Muscle of arm (tissue), 1 donor: ENCODE measurements at regions not wholly inside any gene's neighbourhood (a gene's known extent, or its start where the extent isn't known, plus 50 kb on each side); places are given as distances from the start of the nearest gene placed in this dataset.

ENCODE experiments used
- DNase-seq: peaks from one replicate; pipeline ENCODE4 v3.0.0-alpha.2; 2013

DNA sequence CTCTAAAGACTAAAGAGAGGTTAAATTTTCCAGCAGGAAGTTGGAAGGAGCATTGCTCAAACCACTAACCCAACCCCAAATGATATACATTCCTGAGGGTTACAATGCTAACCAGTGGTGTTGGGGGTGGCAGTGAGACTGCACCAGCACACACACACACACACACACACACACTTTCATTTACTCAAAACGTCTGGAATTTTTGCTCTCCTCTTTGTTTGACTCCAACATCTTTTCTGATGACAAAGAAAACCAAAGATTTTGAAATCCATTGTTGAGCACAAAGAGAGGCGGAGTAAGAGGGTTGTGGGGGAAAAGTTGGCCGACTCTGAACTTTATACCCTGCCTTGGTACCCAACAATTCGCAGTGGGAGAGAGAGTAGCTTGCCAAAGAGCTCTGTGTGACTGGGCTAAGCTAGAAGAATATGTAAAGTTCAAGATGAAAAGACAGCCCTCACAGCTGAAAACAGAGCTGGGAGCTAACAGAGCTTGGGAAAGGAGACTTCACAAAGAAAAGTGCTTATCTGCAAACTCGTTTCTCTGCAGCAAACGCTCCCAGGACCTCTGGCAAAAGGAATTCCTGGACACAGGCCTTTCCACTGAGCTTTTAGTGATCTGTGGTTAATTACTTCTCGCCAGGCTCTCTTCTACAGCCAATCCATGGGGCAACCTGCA lies 426.0 kb upstream of the CDH11 start:
- no peak for DNase-seq

DNA sequence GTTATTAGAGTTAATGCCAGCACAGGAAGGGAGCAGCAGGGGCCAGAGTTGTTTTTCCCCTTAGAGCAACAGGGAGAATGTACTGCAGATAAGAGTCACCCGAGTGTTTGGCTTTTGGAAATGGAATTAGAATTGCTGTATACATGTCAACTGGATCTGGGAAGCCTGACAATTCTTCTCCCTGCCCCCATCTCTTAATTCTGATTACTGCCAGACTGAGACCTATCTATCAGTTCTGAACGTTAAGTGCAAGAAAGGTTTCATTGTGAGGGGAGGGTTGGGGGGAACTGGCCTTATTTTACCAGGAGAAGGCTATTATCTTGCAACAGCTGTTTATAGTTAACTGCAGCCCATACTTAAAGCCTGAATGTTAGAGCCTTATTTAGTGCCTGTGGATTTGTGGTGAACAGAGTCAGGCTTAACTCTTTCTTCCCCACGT lies 424.5 kb upstream of the CDH11 start:
- peak; percentile 68 for DNase-seq

DNA sequence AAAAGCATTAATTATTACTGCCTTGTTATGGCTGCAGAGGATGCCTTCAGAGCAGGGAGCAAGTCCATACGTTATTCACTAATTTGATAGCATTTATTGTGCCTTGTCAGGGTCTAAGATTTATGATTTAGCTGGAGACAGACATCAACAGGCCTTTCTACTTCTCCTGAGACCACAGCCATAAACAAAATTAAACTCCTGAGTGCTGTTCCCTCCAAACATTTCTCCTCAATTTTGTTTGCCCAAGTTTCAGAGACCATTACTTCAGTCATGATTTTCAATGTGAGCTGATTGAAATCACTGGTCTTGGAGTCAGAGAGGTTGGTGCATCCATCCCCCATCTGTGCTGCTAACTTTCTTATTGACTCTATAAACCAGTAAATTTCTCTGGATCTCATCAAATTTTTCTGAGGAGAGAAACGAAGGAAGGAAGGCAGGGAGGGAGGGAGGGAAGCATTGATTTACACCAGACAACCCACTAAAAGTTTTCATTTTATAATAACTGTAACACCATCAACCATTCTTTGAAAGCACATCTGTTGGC lies 423.6 kb upstream of the CDH11 start:
- no peak for DNase-seq

DNA sequence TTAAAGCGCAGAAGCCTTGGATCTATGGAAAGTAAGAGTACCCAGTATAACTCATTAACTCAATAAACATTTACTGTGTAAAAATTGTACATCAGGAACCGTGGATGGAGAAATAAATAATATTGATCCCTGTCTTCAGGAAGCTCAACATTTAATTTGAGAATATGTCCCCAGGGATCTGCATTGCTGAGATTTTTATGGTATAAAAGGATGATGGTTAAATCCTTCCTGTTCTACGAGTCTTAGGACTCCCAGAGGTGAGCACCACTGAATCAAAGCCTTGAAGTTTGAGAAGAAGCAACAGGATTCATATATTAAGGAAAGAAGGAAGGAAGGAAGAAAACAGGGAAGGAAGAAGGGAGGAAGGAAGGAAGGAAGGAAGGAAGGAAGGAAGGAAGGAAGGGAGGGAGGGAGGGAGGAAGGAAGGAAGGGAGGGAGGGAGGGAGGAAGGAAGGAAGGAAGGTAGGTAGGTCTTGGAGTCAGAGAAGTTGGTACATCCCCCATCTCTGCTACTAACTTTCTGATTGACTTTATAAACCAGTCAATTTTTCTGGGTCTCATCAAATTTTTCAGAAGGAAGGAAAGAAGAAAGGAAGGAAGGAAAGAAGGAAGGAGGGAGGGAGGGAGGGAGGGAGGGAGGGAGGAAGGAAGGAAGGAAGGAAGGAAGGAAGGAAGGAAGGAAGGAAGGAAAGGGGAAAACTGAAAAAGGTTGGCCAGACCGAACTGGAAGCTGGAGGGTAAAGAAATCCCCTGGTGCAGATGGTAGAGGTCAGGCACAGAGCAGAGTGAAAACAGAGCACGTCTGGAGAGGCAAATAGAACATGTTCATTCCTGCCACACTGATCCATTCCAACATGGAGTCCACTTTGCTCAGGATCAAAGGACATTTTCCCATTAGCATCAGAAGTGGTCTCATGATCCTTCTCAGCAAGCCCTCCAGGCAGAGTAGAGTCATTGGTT lies 422.2 kb upstream of the CDH11 start:
- no peak for DNase-seq

DNA sequence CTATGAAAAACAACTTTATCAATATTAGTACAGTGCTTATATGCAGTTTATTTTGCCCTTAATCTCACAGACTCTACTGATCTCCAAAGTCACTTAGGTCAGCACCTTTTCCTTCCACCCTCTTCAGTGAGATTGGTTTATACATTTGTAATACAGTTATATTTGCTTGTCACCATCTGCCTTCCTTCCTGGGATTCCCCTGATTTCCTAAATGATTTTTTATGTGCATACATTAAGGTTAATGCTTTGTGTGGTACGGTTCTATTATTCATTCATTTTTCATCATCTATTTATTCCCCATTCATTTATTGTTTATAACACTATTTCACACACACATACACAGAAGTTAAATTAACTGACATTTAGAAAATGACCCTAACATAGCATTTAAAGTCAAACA lies 419.8 kb upstream of the CDH11 start:
- DNase-seq = no peak

DNA sequence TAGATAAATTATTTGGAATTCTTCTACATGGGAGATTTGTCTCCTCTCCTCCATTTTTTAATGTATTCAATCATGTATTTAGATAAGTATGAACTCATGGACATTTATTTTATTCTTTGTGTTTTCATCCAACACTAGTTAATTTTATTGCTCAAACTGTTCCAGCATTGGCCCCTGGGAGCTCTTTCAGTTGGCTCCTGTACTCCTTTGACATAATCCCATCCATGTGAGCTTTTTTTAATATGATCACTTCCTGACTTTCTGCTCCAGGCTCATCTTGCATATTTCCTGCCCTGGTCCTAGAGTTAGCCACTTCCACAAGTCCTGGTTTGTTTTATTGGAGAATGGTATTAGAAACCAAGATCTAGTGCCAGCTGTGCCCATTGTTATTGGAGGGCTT lies 419.0 kb upstream of the CDH11 start:
- peak; percentile 70 for DNase-seq

DNA sequence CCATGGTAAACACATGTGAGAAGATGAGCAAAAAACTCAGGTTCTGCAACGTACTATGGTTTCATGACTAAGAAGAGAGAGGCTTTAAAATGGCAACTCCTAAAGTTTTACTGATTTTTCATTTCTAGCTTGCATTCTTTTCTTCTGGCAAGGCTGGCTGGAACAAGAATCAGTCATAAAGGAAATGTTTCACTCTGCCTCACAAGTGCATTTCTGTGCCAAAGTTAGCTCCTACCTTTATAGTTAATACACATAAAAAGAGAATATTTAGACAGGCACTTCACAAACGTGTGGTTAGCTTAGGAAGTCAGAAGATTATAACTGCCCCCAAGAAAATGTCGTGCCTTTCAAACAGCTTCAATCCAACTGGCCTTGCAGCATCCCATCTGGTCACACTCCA lies 417.1 kb upstream of the CDH11 start:
- no peak for DNase-seq

DNA sequence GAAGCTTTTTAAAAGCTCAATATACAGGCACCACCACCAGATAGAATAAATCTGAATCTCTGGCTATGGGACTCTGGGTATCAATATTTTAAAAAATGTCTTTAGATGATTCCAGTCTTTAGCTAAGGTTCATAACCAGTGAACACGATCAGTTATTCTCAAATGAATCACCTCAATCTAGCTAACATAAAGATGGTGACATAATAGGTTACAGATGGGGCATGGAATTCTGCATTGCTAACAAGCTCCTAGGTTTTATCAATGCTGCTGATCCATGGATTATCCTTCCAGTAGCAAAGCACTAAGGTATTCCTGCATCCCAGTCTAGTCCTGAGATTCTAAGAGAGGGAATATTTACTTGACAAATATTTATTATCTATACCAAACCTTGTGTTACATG lies 415.5 kb upstream of the CDH11 start:
- no peak for DNase-seq

DNA sequence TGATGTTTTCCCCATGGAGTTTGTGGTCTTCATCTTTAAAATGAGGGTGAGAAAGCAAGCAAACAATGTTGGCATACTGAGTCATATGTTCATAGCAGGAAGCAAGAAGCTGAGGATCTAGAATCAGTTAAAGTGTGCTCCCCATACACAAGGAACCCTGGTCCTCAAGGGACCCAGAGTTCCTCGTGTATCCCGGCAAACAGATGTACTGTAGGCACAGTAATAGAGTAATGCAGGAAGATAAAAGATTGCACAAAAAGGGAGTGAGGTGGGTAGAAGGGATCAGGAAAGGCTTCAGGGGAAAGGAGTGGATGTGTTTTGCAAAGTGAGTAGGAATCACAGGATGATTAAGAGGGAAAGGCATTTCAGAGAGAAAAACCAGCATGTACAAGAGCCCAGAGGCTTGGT lies 412.3 kb upstream of the CDH11 start:
- DNase-seq = no peak

DNA sequence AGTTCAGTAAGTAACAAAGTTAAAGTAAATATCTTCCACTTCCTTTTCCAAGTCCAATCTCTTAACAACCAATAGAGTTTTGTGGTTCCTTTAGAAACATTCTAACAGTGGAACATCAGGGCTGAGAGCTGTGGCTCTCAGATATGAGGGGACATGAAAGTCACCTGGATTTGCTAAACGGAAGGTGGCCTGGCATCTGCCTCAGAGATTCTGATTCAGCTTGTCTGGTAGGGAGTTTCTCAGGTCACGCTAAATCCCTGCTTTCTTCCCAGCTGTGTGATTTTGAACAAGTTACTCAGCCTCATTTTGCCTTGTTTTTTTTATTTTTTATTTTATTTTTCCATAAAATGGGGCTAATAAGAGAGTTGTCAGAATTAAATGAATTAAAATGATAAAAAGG lies 411.0 kb upstream of the CDH11 start:
- no peak for DNase-seq

DNA sequence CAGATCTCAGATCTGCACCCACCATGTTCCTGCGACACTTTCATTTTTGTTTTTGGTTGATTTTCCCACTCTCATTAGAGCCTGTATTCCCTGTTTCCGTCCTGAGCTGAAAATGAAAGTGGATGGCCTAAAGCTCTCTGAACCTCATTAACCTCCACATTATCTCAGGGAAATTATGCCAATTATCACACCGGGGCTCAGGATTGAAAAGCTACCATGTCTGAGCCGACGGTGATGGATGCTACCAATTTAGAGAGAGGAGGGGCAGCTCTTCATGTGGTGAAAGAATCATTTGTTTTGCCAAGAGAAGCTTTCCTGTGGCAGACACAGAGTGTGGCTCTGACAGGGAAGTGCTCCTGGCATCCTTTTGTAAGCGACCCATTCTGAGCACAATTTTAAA lies 410.4 kb upstream of the CDH11 start:
- no peak for DNase-seq

DNA sequence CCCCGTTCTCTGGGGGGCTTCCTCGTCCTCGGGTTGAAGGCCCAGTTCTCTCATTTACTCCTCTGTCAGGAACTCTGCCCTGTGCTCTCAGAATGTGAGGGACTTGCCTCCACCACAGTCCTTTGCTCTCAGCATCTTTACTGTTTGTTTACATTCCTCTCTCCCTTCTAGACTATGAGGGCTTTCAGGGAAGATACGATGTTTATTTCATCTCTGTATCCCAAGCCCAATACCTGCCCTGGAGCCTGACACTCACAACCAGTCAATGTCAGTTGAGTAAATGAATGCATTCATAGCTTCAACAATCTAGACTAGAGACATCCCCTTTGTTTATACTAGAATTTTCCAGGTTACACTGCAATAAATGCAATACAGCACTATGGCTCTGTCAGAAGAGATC lies 409.6 kb upstream of the CDH11 start:
- no peak for DNase-seq

DNA sequence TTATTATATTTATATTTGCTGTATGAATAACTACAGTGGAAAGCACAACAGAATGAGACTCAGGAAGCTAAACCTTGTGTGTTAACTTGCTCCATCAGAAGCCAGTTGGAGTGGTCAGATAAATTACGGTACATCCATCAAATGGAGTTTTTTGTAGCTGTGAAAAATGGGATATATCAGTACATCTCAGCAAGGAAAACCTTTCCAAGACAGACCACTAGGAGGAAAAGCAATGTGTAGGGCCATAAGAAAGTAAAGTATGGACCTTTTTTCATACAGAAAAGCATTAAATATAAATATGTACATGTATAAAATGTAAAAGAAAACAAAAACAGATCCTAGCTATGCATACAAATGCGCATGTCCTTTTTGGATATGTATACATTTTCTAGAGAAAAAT lies 403.8 kb upstream of the CDH11 start:
- DNase-seq = no peak

DNA sequence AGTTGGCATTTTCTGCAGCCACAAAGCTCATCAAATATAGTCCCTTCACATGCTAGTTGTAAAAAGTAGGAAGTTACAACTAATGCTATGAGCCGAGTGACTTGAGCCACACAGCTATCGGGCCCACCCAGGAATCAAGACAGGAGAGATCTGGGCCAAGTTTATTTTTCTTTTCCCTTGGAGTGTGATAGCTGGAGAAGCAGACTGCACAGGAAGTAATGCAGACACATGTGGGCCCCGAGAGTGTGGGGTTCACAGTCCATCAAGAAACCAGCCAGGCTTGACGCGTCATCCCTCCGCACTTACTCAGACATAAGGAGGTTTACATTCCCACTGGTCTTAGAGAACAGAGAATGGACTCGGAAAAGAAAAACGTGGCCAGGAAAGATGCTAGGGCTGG lies 403.1 kb upstream of the CDH11 start:
- peak; percentile 63 for DNase-seq

DNA sequence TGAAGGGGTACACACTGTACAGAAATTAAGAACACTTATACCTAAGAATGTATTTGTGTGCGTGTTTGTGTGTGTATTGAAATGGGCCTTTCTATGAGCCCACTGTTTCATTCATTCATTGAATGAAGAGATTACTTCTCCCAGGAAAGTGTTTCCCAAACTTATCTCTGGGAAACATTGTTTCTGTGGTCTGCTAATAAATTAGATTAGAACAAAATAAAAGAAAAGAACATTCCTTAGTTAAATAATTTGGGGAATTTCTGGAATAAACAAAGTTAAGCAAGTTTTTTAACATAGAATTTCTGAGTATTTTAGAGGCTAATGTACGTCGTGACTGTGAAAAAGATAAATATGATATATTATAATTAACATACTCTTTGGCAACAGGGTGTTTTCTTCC lies 402.4 kb upstream of the CDH11 start:
- DNase-seq = no peak

DNA sequence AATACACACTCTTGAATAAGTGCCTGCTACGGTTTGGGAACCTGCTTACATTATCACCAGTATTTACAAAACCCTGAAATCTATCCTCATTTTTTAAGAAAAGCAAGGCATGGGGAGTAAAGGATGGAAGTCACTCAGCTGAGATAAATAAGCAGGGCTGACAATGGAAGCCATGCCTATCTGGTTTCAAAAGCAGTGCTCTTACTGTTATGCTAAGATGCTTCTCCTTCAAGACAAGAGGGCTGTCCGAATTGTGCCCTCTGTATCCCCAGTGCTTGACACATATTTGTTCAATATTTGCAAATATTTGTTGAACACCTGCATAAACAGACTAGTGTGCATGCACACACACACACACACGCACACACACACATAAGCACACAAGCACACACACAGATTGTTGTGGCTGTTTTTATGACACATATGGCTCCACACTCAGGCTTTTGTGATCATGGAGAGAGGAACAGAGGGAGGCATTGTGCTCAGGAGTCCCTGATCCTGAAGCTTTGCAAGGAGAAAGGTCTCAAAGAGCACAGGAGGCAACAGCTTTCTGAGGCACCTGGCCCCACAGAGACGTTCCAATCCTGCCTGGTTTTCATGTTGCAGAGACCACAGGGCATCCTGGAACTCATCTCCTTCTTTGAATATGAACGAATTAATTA lies 401.6 kb upstream of the CDH11 start:
- DNase-seq = no peak

DNA sequence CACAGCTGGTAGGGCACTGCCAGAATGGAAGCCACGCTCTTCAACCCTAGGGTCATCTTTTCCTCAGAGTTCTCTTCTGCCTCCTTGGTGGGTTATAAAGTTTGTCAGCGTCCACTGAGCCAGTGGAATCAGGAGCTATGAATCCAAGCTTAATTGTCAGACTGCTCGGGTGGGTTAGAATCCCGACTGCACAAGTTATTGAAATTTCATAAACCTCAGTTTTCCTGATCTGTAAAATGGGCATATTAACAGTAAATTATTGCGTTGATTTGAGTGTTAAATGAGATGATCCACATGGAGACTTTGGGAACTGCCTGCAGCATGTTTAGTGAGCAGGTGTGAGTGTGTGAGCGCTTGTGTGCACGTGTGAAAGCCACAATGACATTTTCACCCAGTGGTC lies 400.5 kb upstream of the CDH11 start:
- DNase-seq = no peak

DNA sequence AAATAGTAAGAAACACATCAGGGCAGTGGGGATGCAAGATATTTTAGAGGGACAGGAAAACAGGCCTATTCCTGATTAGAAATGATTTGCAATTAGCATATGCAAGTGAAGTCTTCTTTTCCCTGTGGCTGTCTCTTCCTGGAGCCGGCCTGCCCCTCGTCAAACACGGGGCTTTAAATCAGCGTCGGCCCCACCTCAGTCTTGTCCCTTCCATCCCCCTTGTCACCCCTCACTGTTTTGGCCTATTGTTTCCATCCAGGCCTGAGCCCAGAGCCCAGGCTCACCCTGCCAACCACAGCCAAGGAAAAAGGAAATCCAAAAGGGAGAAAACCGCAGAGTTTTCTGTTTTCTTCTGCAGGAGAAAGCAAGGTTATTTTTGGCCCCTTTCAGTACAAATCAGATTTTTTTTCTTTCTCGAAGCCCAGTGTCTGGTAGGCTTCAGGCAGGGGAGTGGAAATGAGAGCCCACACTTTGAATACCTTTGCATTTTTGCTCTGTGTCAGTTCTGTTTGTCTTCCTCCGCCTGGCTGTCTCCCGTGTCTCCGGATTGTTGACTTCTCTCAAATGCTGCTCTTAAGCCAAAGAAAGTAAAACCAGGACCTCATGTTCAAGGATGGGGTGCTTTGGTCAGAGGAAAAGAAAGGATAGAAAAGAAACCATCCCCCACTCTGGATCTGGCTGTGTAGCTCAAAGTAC lies 399.9 kb upstream of the CDH11 start:
- DNase-seq = no peak

DNA sequence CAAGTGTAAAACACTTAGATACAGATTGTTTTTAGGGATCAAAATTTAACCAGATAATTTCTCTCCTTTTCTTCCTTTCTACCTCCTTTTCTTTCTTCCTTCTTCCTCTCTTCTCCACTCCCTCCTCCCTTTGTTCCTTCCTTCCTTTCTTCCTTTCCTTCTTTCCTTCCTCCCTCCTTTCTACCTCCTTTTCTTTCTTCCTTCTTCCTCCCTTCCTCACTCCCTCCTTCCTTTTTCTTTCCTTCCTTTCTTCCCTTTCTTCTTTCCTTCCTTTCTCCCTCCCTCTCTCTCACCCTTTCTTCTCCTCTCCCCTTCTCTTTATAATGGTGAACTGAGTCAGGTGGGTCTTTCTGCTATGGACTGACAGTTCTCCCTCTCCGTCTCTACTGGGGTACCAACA lies 397.5 kb upstream of the CDH11 start:
- DNase-seq = no peak

DNA sequence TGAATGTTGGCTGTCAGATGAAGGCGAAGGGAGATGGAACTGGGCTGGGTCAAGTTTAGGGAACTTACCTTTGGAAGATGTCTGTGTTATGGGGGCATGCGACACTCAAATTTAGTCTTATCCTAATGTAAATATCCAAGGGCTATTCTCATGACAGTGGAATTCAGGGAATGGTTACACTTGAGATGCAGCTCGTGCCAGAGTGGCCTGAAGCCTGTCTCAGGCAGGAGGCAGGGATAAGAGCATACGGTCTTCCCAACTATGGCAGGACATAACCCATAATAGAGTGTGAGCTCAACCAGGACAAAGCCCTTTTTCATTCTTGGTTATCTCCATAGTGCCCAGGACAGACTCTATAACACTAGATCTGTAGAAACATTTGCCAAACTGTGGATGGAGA lies 393.3 kb upstream of the CDH11 start:
- no peak for DNase-seq

DNA sequence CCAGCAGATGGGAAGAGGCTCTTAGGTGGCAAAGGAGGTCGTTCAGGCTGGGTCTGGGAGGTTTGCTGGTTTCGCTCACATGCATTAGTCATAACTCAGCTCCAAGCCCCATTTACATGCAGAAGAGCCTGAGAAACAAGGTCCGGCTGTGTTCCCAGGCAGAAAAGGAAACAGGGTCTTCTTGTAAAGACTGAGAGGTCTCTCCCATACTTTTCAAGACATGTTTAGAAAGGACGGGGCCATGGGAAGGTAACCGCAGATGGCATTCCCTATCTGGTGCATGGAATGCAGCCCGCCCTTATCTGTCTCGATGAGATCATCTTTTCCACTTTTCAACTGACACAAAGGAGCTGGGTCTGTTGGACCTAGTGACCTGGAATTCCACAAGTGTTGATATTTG lies 389.0 kb upstream of the CDH11 start:
- no peak for DNase-seq

DNA sequence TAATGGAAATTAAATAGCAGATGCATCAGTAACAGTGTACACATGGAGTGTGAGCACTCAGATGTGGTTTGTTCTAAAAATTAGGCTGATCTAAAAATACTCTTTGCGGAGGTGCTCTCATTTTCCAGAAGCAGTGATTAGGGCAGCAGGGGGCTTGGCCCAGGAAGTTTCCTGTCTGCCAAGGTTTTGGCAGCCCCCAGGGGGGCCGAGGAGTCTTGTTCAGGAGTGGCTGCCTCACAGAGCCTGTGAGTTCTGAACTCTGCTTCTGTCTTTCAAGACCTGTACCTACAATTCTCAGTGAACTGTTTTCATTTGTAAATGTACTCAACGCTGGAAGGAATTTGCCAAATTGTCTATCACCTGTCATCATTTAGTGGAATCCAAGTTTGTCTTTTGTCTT lies 388.4 kb upstream of the CDH11 start:
- DNase-seq = no peak
